Activated naive CD4-positive, alpha-beta T cell treated with anti-CD3 and anti-CD28 coated beads, Interleukin-2, amount 10 ng/mL, durations not matched to agents 7 days and 5 days (primary cell): ENCODE measurements at regions not wholly inside any gene's neighbourhood (a gene's known extent, or its start where the extent isn't known, plus 50 kb on each side); places are given as distances from the start of the nearest gene placed in this dataset.
"Not testable (repeated sequence)": the region's sequence is repeated elsewhere in the genome, so short reads cannot be mapped to it uniquely, and the experiment has no call there.

Source experiments
- CTCF ChIA-PET: fragments of 350-600 bp; sonication (Branson Sonifier 250); formaldehyde crosslinking; loops from one replicate; lab custom pipeline; 2021; ENCODE audit warnings: antibody characterized with exemption; lab: Charles Lee
- DNase-seq: peaks from one replicate; pipeline ENCODE4 v3.0.0-alpha.2; 2020
- H3K27ac Mint-ChIP-seq: one replicate; pipeline ENCODE4 v1.8.0; 2021; ENCODE audit warnings: mild to moderate bottlenecking, moderate library complexity, mixed read lengths
- H3K27me3 Mint-ChIP-seq: one replicate; pipeline ENCODE4 v1.8.0; 2021; ENCODE audit warnings: mild to moderate bottlenecking, mixed read lengths
- H3K36me3 Mint-ChIP-seq: one replicate; pipeline ENCODE4 v1.8.0; 2021; ENCODE audit warnings: mixed read lengths
- H3K4me1 Mint-ChIP-seq: one replicate; pipeline ENCODE4 v1.8.0; 2021; ENCODE audit warnings: mixed read lengths
- H3K4me3 Mint-ChIP-seq: one replicate; pipeline ENCODE4 v1.8.0; 2021; ENCODE audit warnings: mild to moderate bottlenecking, moderate library complexity, mixed read lengths
- H3K9me3 Mint-ChIP-seq: one replicate; pipeline ENCODE4 v1.8.0; 2021; ENCODE audit warnings: mixed read lengths

DNA sequence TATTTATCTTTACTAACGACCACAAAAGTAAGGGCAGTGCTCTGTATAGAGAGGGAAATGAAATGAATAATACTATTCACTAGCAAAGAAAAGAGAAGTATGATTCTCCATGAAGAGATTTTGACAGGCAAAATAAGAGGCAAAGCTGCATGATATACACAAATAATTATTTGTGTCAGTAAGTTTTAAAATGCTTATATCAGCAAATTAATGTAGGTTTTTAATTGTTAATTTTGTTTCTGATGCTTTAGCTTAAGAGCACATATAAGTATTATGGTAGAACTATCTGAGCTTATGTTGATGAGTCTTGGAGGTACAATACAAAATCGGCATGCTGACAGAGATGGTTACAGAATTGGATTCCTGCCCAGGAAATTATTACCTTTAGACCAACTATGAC, 383.1 kb upstream of the VSTM2A start:
- Mint-ChIP-seq H3K36me3 (no peaks in the 10 kb centered on the region), H3K27ac (no peak overlapping the region), H3K4me3 (no peak overlapping the region), H3K9me3 (peaks cover 10% of the 10 kb centered on the region), H3K27me3 (no peaks in the 10 kb centered on the region), H3K4me1 (no peaks in the 10 kb centered on the region)
- CTCF ChIA-PET, result no interaction called here
- DNase-seq, result no peak

GRCh38 chr7:54161621-54162020, 380.6 kb upstream of the VSTM2A start:
- no peaks in the 10 kb centered on the region for H3K27me3 Mint-ChIP-seq
- CTCF ChIA-PET, result no interaction called here

GRCh38 chr7:54166419-54166818, 375.8 kb upstream of the VSTM2A start:
- peaks cover 9% of the 10 kb centered on the region for H3K9me3 Mint-ChIP-seq
- H3K36me3 Mint-ChIP-seq, result no peaks in the 10 kb centered on the region
- CTCF ChIA-PET, result no interaction called here
- H3K4me1 Mint-ChIP-seq, result no peaks in the 10 kb centered on the region
- no peak overlapping the region for H3K4me3 Mint-ChIP-seq
- H3K27ac Mint-ChIP-seq, result no peak overlapping the region
- no peaks in the 10 kb centered on the region for H3K27me3 Mint-ChIP-seq
- DNase-seq, result no peak

More at GRCh38 chr7:54161621-54162020, 380.6 kb upstream of the VSTM2A start:
- DNase-seq, result no peak
- H3K4me3 Mint-ChIP-seq, result no peak overlapping the region
- no peak overlapping the region for H3K27ac Mint-ChIP-seq
- H3K9me3 Mint-ChIP-seq, result peaks cover 12% of the 10 kb centered on the region
- H3K4me1 Mint-ChIP-seq, result no peaks in the 10 kb centered on the region
- H3K36me3 Mint-ChIP-seq, result no peaks in the 10 kb centered on the region

DNA sequence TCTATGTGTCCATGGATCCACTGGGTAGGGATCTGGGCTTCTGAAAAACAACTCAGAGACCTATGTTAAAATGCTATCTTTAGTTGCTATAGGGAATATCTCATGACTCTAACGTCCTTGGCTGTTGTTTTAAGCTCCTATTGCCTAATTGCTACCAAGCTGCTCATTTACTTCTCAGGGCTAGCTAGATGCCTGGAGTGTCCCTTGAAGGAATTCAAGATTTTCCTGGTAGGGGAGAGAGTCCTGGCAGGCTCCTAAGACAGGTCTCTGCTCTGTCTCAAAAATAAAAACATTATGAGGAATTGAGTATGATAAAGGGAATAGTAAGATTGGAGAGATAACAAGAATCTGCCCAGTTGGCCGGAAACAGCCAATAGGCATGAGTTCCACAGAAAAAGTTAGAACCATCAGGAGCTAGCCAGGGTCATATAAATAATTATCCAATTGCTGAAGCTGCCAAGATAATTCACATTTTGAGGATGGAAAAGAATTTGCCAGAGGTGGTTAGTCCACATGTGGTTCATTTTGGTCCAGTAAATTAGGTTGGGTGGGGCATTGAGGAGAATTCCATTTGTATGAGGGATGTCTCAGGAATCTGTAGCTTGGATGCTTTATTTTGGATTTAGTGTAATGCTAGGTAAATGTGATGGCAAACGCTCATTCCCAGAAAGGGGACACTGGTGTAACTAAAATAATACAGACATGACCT, 362.7 kb upstream of the VSTM2A start:
- H3K36me3 Mint-ChIP-seq, result no peaks in the 10 kb centered on the region
- no peak for DNase-seq
- H3K4me3 Mint-ChIP-seq, result no peak overlapping the region
- H3K27ac Mint-ChIP-seq, result no peak overlapping the region
- no peaks in the 10 kb centered on the region for H3K4me1 Mint-ChIP-seq
- CTCF ChIA-PET, result no interaction called here
- no peaks in the 10 kb centered on the region for H3K27me3 Mint-ChIP-seq
- H3K9me3 Mint-ChIP-seq, result peaks cover 44% of the 10 kb centered on the region

- no peak overlapping the region for H3K4me3 Mint-ChIP-seq
- no peaks in the 10 kb centered on the region for H3K36me3 Mint-ChIP-seq
- H3K9me3 Mint-ChIP-seq, result peaks cover 51% of the 10 kb centered on the region
- CTCF ChIA-PET, result no interaction called here
- H3K27ac Mint-ChIP-seq, result no peak overlapping the region
- DNase-seq, result no peak
- H3K27me3 Mint-ChIP-seq, result no peaks in the 10 kb centered on the region
- H3K4me1 Mint-ChIP-seq, result no peaks in the 10 kb centered on the region
Measured at GRCh38 chr7:54180796-54181195, 361.4 kb upstream of the VSTM2A start.

GRCh38 chr7:54183055-54183454, 359.1 kb upstream of the VSTM2A start:
- no peaks in the 10 kb centered on the region for H3K36me3 Mint-ChIP-seq
- no peaks in the 10 kb centered on the region for H3K4me1 Mint-ChIP-seq

DNA sequence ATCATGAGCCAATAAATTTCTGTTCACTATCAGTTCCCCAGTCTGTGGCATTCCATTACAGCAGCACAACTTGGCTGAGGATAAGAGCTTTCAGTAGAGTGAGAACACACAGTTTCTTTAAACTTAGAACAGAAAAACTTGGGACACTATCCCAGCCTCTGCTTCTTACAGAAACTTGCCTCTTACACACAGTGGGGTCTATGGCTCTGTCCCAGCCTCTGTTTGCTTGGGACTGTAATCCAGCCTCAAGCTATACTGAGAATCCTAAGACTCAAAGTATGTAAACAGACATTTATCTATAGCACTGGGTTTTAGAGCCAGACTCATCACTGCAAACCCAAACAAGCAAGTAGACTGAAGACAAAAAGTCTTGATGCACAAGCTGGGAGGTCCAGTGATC, 355.8 kb upstream of the VSTM2A start:
- no peak overlapping the region for H3K27ac Mint-ChIP-seq
- no peak overlapping the region for H3K4me3 Mint-ChIP-seq
- DNase-seq, result no peak
- no peaks in the 10 kb centered on the region for H3K36me3 Mint-ChIP-seq
- H3K9me3 Mint-ChIP-seq, result peaks cover 38% of the 10 kb centered on the region
- CTCF ChIA-PET, result no interaction called here
- no peaks in the 10 kb centered on the region for H3K27me3 Mint-ChIP-seq
- H3K4me1 Mint-ChIP-seq, result no peaks in the 10 kb centered on the region

More at GRCh38 chr7:54183055-54183454, 359.1 kb upstream of the VSTM2A start:
- no peak overlapping the region for H3K4me3 Mint-ChIP-seq
- H3K9me3 Mint-ChIP-seq, result peaks cover 49% of the 10 kb centered on the region
- no peak for DNase-seq
- H3K27me3 Mint-ChIP-seq, result no peaks in the 10 kb centered on the region
- CTCF ChIA-PET, result no interaction called here
- H3K27ac Mint-ChIP-seq, result no peak overlapping the region

DNA sequence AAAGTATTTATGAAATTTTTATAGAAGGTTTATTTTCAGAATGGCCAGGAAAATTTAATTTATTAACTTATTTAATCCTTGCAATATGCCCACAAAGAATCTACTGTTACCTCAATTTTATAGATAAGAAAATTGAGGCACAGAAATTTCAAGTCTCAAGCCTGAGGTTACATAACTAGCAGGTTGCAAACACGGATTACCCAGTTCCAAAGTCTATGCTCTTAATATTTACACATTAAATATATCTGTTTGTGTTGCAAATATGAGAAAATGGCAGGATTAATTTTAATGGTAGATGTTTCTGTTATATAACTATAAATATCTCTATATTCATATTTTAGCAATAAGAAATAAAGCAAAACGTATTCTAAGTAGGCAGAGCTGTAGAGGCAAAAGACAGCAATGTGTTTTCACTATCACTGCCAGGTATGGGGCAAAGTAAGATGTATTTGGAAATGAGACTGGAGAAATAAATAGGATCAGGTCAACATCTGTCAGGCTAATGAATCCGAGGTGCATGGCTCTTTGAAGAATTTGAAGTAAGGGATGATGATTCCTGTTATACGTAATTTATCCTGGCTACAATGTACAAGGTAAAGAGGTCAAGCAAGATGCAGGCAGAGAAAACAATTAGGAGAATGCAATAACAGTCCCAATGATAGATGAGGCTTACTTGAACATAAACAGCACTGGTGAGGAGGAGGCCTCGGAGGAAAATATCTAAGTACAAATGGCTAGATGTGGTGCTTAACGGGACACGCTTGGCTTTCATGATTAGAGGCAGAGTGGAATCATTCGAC, 354.1 kb upstream of the VSTM2A start:
- Mint-ChIP-seq H3K9me3 (peaks cover 26% of the 10 kb centered on the region), H3K27me3 (no peaks in the 10 kb centered on the region), H3K4me1 (no peaks in the 10 kb centered on the region), H3K4me3 (no peak overlapping the region), H3K27ac (no peak overlapping the region), H3K36me3 (no peaks in the 10 kb centered on the region)
- CTCF ChIA-PET, result no interaction called here
- DNase-seq, result no peak

- no peak overlapping the region for H3K27ac Mint-ChIP-seq
- H3K9me3 Mint-ChIP-seq, result peaks cover 22% of the 10 kb centered on the region
- CTCF ChIA-PET, result no interaction called here
- no peak overlapping the region for H3K4me3 Mint-ChIP-seq
- no peak for DNase-seq
- H3K4me1 Mint-ChIP-seq, result no peaks in the 10 kb centered on the region
- H3K27me3 Mint-ChIP-seq, result no peaks in the 10 kb centered on the region
- no peaks in the 10 kb centered on the region for H3K36me3 Mint-ChIP-seq
Measured at GRCh38 chr7:54188843-54189242, 353.3 kb upstream of the VSTM2A start.

GRCh38 chr7:54189330-54189729, 352.8 kb upstream of the VSTM2A start:
- H3K27me3 Mint-ChIP-seq, result no peaks in the 10 kb centered on the region
- no peak overlapping the region for H3K27ac Mint-ChIP-seq
- H3K4me3 Mint-ChIP-seq, result no peak overlapping the region
- H3K9me3 Mint-ChIP-seq, result peaks cover 19% of the 10 kb centered on the region
- DNase-seq, result no peak
- H3K36me3 Mint-ChIP-seq, result no peaks in the 10 kb centered on the region
- CTCF ChIA-PET, result no interaction called here
- no peaks in the 10 kb centered on the region for H3K4me1 Mint-ChIP-seq

GRCh38 chr7:54201501-54201900, 340.7 kb upstream of the VSTM2A start:
- CTCF ChIA-PET, result no interaction called here
- H3K4me3 Mint-ChIP-seq, result no peak overlapping the region
- no peak for DNase-seq
- no peaks in the 10 kb centered on the region for H3K27me3 Mint-ChIP-seq
- H3K27ac Mint-ChIP-seq, result no peak overlapping the region
- H3K36me3 Mint-ChIP-seq, result no peaks in the 10 kb centered on the region
- H3K9me3 Mint-ChIP-seq, result peaks cover 8% of the 10 kb centered on the region
- no peaks in the 10 kb centered on the region for H3K4me1 Mint-ChIP-seq

DNA sequence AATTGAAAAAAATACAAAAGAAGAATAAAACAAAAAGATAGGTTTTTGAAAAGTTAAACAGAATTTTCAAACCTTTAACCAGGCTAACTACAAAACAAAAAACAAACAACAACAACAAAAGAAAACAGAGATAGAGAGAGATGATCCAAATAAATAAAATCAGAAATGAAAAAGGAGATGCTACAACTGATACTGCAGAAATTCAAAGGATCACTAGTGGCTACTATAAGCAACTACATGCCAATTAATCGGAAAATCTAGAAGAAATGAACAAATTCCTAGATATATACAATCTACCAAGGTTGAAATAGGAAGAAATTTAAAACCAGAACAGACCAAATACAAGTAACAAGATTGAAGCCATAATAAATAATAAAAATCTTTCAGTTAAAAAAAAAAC, 326.8 kb upstream of the VSTM2A start:
- Mint-ChIP-seq H3K4me1 (no peaks in the 10 kb centered on the region), H3K4me3 (no peak overlapping the region), H3K9me3 (peaks cover 26% of the 10 kb centered on the region), H3K36me3 (no peaks in the 10 kb centered on the region), H3K27ac (no peak overlapping the region), H3K27me3 (no peaks in the 10 kb centered on the region)
- DNase-seq, result no peak
- CTCF ChIA-PET, result no interaction called here

DNA sequence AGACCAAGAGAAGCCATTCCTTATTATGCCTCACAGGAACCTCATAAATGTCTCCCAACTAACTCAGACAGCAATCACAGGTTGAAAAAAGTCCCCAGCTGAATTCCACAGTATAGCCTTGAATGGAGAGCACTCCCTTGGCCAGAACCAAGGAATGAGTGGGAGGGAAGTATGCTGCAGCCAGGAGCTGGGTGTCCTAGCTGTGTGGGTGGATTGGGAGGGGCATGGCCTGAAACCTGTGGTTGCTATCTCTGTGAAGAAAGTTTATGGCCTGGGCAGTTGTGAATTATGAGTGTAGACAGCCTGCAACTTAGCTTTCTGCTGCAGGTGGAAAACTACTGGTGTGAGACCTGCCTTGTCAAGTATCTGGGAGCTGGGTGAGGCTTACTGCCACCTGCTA, 316.1 kb upstream of the VSTM2A start:
- H3K36me3 Mint-ChIP-seq, CTCF ChIA-PET, H3K4me3 Mint-ChIP-seq, H3K9me3 Mint-ChIP-seq, H3K27me3 Mint-ChIP-seq, H3K27ac Mint-ChIP-seq, DNase-seq, H3K4me1 Mint-ChIP-seq: not testable (repeated sequence)

DNA sequence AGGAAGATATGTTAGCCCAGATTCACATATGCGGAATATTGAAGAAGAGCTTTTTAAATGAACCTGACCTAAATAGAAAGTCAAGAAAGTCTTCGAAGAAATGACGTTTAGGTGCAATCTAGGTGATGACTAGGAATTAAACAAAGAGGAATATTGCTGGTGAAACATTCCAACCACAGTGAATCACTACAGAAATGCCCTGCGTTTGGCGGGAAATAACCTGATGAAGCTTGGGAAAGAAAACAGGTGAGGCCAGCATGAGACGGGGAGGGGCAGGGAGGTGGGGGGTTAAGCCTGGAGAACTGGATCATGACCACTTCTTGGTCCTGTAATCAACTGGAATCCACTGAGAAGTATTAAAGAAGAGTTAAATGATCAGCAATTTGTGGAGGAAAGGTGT, 299.4 kb upstream of the VSTM2A start:
- DNase-seq, result no peak
- Mint-ChIP-seq H3K9me3 (peaks cover 5% of the 10 kb centered on the region), H3K27ac (no peak overlapping the region), H3K4me3 (no peak overlapping the region), H3K27me3 (no peaks in the 10 kb centered on the region), H3K4me1 (no peaks in the 10 kb centered on the region), H3K36me3 (no peaks in the 10 kb centered on the region)
- CTCF ChIA-PET, result no interaction called here

DNA sequence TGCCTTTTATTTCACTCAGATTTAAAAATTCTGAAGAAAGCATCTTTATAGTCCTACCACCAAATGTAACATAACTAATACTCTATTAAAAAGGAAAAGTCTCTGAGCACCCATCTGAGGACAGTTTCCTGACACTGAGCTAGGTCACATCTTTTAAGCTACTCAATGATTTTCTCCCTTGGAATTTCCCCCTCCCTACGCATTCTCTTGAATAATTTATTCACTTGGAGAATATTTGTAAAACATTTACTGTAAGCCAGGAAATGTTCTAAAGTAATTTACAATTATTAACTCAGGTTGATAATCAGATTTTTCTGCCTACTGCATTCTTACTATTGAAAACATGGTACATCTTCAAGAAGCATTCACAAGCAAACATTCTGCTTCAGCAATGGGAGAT, 297.2 kb upstream of the VSTM2A start:
- CTCF ChIA-PET, result no interaction called here
- Mint-ChIP-seq H3K4me1 (no peaks in the 10 kb centered on the region), H3K9me3 (peaks cover 3% of the 10 kb centered on the region), H3K4me3 (no peak overlapping the region), H3K27me3 (no peaks in the 10 kb centered on the region), H3K27ac (no peak overlapping the region), H3K36me3 (no peaks in the 10 kb centered on the region)
- DNase-seq, result no peak
